RPMI8226 (cell line): ENCODE measurements at regions not wholly inside any gene's neighbourhood (a gene's known extent, or its start where the extent isn't known, plus 50 kb on each side); places are given as distances from the start of the nearest gene placed in this dataset.

Source experiments
- DNase-seq: peaks from one replicate; pipeline ENCODE4 v3.0.0-alpha.2; 2015

GRCh38 chr5:68543212-68543611, 327.7 kb downstream of the PIK3R1 start:
- DNase-seq = no peak

- no peak for DNase-seq
Observed at GRCh38 chr5:68544091-68544647, 328.6 kb downstream of the PIK3R1 start.

GRCh38 chr5:68544648-68545552, 329.3 kb downstream of the PIK3R1 start:
- DNase-seq = no peak

GRCh38 chr5:68545636-68546295, 330.2 kb downstream of the PIK3R1 start:
- DNase-seq = no peak

- DNase-seq = no peak
Observed at GRCh38 chr5:68547056-68547455, 331.5 kb downstream of the PIK3R1 start.

GRCh38 chr5:68547622-68548021, 332.1 kb downstream of the PIK3R1 start:
- no peak for DNase-seq

- no peak for DNase-seq
Observed at GRCh38 chr5:68548959-68549676, 333.6 kb downstream of the PIK3R1 start.

- no peak for DNase-seq
Observed at GRCh38 chr5:68550015-68550414, 334.5 kb downstream of the PIK3R1 start.

- DNase-seq = no peak
Observed at GRCh38 chr5:68551436-68551835, 335.9 kb downstream of the PIK3R1 start.

GRCh38 chr5:68554571-68555279, 339.2 kb downstream of the PIK3R1 start:
- DNase-seq = no peak

GRCh38 chr5:68555907-68556681, 340.5 kb downstream of the PIK3R1 start:
- DNase-seq = no peak

GRCh38 chr5:68557162-68557936, 341.8 kb downstream of the PIK3R1 start:
- DNase-seq = no peak

GRCh38 chr5:68562308-68562707, 346.8 kb downstream of the PIK3R1 start:
- no peak for DNase-seq

GRCh38 chr5:68565427-68565826, 349.9 kb downstream of the PIK3R1 start:
- DNase-seq = no peak

GRCh38 chr5:68576805-68577204, 361.2 kb downstream of the PIK3R1 start:
- no peak for DNase-seq

- no peak for DNase-seq
Observed at GRCh38 chr5:68582284-68582683, 366.7 kb downstream of the PIK3R1 start.

GRCh38 chr5:68587171-68587570, 371.6 kb downstream of the PIK3R1 start:
- no peak for DNase-seq

GRCh38 chr5:68591850-68592249, 376.3 kb downstream of the PIK3R1 start:
- no peak for DNase-seq

- no peak for DNase-seq
Observed at GRCh38 chr5:68592351-68592750, 376.8 kb downstream of the PIK3R1 start.

- no peak for DNase-seq
Observed at GRCh38 chr5:68593211-68593671, 377.7 kb downstream of the PIK3R1 start.

- no peak for DNase-seq
Observed at GRCh38 chr5:68612972-68613371, 397.4 kb downstream of the PIK3R1 start.
